ENCODE measurements at regions not wholly inside any gene's neighbourhood (a gene's known extent, or its start where the extent isn't known, plus 50 kb on each side); places are given as distances from the start of the nearest gene placed in this dataset.

DNA sequence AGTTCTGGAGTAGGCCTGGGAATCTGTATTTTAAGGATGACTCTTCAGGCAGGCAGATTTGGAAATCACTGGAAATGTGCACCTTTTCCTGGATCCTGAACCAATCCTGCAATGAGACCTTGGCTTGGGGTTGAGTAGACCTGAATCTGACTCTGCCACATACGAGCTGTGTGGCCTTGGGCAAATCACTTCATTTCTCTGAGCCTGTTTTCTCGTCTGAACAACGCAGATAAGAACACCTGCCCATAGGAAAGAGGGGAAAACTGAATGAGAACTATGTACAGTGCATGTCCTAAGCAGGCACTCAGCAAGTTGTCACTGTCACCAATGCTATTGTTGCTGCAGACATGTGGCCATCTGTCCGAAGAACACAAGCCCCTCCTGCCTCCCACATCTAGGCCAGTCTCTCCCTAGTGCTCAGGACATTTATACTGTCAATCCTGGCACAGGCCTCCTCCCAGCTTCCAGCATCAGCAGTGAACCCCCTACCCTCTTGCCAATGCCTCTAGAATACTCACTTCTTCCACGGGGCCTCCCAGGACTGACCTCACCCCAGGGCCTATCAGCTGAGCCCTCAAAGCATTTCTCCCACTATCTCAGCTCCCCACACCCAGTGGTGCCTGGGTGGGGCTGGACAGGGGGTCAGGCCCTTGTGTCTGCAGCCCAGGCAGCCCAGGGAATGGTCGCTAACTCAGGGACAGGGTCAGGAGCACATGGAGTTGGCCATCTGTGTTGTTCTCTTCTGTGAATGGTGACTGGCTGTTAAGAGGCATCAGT lies 88.8 kb upstream of the ZBTB40 start:
- DNase-seq: no peak

DNA sequence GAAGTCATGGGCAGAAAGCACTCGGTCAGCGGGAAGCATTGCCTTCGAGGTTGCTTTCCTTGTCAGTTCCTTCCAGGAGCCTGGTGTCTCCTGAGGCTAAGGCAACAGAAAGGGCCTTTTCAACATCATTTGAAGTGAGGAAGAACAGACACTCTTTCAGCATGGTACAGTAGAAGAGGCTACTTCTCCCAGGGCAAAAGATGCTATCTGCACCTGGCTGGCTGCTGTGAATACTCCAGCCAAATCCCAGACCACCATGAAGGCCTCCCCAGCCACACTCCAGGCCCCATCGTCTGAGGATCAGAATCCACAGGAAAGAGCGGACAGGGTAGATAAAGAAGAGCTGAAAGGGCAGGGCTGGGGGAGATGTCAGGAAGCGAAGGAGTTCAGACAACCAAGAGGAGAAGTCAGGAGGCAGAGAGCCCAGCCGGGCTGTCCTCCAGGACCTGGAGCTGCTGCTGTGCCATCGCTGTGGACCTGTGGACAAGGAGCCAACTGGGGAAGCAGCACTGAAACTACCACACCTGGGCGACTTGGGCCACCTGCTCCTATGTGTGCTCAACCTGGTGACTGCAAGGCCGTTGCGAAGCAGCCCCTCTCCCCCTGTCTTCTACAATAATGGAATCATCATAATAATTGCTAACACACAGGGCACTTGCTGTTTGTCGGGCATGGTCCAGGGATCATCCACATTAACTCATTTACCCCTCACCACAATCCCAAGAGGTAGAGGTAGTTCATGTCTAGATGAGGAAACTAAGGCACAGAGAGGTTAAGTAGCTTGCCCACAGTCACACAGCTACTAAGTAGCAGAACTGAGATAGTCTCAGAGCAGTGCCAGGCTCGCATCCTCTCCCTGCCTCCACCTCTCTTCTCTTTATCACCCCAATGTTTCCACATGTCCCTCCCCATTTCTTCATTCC lies 88.0 kb upstream of the ZBTB40 start:
- DNase-seq: no peak

DNA sequence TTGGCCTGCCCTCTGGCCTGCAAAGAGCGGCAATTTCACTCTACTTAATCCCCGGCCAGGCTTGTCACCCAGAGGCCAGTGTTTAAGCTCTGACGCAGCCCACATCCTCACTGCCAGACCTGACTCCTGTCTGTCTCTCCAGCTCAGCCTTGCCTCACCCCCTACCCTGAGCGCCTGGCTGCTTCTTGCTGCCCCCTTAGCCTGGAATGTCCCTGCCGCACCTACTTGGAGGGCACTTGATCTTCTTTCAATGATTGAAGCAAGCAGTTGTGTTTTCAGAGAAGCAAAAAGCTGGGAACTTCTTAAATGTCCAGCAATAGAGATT lies 87.4 kb upstream of the ZBTB40 start:
- no peak for DNase-seq

DNA sequence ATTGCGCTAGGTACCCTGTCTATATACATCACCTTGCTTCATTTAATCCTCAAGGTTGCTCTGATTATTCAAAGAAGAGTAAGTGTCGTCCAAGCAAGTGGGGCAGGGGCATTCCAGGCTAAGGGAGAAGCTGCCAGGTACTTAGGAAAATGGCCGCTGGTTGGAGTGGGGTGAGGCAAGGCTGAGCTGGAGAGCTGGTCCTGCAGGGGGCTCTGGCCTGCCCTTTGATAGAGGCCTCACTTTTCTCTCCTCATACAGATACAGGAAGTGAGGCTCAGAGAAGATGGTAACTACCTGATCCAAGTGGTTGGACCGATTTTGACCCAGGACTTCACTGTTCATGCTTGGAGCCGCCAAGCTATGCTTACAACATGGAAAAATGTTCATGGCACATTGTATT lies 86.9 kb upstream of the ZBTB40 start:
- no peak for DNase-seq

DNA sequence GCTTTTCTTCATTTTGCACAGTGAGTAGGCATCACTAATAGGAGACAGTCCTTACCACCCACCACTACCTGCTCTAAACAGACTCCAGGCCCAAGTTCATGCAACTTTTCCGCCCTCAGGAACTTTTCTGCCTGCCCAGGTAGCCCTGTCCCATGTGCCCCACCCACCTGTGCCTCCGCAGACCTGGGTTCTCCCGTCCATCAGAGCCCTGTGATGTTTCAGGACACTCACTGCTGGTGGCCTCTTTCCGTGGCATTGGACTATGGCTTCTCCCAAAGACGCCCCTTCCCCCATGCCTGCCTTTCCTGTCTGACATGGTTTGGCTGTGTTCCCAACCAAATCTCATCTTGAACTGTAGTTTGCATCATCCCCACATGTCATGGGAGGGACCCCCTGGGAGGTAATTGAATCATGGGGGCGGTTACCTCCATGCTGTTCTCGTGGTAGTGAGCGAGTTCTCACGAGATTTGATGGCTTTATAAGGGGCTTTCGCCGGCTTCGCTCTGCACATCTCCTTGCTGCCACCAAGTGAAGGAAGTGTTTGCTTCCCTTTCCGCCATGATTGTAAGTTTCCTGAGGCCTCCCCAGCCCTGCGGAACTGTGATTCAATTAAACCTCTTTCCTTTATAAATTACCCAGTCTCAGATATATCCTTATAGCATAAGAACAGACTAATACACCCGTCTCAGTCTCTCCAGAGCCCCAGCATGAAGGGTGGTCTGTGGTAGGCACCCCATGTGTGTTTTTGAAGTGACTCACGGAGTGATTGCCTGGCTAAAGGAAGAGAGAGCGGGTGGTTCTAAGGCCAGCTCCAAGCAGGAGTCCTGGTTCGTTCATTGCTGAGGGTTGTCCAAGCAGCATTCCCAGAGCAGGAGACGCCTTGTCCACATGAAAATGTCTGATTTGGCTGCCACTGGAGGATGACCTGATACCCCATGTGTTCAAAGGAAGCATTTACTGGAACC lies 86.0 kb upstream of the ZBTB40 start:
- DNase-seq: no peak

DNA sequence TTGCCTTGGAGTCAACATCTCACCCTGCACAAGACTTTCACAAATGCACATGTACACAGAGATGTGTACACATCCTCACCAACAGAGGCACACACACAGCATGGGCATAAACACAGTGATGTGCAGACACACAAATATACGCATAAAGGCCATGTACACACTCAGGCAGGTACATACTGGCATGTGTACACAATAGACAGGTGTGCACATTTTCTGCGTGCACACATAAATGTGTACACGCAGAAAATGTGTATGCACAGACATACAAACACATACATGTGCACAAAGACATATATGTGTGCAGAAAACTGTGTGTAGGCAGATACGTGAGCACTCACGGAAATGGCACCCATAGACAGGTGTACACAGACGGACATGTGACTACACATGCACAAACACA lies 85.3 kb upstream of the ZBTB40 start:
- DNase-seq: no peak

DNA sequence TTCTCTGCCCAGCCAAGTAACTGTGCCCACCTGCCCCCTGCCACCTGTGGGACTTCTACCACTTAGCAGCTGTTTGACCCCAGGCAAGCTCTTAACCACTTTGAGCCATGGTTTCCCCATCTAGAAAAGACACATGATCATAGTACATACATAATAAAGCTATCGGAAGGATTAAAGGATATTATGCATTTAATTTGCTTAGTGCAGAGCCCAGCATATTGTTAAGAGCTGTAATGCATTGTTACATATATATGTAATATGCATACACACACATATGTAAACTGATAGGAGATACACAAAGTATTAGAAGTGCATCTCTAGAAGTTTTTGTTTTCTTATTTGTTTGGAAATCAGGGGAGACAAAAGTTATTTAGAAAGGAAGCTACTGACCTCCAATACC lies 83.5 kb upstream of the ZBTB40 start:
- DNase-seq: no peak

DNA sequence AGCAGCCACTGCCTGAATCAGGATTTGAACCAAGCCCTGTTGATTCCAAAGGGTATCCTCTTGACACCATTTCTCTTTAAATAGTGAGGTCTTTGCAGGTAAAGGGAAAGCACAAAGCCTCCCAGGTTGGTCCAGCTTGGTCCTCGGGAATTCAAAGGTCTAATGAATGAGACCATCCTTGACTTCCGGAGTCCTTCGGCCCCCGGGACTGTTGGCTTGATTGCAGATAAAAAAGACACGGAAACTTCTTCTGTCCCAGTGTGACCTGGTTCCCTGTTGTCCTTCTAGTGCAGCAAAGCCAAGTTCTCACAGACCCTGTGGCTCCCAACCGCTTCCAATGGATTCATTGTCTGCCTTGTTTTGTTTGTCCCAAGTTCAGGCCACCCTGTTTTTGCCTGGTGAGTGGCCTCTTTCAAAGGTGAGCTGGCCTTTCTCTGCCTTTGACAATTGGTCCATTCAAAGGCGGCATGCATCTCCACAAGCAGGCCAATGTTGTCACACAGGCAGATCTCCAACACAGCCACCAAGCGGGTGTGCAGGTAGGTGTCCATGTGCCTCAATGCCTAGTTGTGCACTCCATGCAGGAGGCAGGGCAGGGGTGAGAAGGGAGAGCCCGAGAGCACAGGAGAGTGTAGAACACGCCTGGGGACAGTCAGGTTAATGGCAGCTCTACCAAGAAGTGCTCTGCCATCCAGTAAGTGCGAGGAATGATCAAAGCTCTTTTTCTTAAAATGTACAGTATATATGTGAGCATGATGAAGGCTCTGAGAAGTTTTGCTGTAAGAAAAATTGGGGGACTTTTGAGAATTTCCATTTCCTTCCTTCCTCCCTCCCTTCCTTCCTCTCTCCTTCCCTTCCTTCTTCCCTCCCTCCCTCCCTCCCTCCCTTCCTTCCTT lies 82.1 kb upstream of the ZBTB40 start:
- DNase-seq: no peak

DNA sequence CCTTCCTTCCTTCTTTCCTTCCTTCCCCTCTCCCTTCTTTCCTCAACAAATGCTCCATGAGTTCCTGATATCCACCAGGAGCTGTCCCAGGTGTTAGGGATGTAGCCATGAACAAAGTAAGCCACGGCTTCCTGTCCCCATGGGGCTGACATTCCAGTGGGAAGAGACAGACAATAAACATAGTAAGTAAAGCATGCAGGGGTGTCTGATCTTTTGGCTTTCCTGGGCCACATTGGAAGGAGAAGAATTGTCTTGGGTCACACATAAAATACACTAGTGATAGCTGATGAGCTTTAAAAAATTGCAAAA lies 81.5 kb upstream of the ZBTB40 start:
- no peak for DNase-seq

DNA sequence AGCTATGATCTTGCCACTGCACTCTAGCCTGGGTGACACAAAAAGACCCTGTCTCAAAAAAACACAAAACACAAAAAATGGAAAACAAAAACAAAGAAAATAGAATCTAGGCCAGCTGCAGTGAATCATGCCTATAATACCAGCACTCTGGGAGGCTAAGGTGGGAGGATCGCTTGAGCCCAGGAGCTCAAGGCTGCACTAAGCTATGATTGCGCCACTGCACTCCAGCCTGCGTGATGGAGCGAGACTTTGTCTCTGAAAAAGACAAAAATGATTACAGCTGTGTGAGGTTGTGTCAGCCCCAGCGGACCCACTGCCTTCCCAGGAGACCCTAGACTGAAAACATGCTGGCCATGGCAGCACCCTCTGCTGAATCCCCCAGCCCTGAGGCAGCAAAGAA lies 80.2 kb upstream of the ZBTB40 start:
- DNase-seq: no peak

DNA sequence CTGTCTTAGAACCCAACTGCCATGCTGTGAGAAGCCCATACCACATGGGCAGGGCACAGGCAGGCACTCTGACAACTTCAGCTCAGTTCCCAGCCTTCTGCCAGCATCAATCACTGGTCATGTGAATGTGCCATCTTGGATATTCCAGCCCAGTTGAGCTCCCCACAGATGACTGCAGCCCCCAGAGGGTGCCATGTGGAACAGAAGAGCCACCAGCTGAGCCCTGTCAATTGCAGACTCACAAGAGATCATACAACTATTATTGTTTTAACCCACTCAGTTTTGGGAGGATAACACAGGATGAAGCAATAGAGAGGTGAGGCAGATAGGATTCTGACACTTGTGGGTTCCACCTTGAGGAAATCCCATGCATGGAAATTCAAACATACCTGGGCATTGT lies 78.4 kb upstream of the ZBTB40 start:
- DNase-seq: no peak

DNA sequence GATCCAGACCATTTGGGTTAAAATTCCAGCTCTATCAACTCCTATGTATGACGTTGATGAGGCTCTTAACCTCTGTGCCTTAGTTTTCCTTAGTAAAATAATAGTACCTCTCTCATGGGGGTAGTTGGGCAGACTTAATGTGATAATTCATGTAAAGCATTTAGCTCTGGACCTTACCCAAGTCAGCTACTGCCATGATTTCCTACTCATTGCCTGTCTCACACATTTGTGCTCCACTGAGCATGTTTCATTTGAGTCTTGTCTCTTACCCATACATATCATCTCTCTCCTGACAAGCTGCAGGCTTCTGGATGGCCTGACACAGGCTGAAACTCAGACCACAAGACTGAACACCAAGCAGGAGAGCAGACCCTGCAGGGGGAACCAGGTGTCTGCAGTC lies 77.7 kb upstream of the ZBTB40 start:
- no peak for DNase-seq

DNA sequence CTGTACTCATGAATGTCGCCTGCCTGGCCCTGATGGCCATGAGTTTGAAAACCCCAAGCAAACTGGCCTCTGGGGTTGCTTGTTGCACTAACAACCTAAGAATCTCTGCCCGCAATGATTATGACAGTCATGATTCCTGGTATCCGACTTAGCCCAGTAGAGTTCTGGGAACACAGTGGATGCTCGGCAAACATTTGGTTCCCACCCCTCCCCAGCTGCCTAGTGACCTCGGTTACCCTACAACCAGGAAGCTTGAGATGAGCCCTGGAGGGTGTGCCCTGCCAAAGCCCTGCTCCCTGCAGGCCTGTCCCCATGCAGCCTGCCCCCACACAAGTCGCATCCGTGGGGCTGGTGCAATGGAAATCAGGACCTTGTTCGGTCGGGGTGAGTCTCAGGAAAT lies 76.0 kb upstream of the ZBTB40 start:
- DNase-seq: no peak

DNA sequence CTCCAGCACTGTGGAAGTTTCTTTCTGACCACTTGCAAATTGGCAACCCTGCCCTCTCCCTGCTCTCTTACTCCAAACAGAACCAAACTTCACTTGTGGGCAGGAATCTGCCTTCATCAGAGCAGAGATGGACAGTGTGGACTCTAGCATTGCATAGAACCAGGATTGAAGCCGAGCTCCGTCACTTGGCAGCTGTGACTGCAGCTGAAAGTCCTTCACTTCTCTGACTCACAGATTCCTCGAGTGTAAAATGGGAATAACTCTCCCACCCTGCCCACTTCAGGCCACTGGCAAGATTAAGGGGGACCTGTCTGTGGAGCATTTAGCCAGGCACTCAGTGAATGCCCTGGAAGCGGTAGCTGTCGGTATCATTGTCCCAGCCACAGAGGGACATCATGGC lies 75.7 kb upstream of the ZBTB40 start:
- no peak for DNase-seq

DNA sequence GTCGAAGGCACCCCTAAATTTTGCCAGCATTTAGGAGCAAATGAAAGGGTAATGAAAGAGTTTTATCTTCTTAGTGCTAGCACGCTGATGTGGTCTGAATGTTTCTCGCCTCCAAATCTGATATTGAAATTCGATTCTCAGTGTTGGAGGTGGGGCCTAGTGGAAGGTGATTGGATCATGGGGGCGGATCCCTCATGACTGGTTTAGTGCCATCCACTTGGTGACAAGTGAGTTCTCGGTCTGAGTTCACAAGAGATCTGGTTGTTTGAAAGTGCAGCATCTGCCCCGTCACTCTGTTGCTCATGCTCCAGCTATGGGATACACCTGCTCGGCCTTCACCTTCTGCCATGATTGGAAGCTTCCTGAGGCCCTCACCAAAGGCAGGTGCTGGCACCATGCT lies 75.1 kb upstream of the ZBTB40 start:
- no peak for DNase-seq

DNA sequence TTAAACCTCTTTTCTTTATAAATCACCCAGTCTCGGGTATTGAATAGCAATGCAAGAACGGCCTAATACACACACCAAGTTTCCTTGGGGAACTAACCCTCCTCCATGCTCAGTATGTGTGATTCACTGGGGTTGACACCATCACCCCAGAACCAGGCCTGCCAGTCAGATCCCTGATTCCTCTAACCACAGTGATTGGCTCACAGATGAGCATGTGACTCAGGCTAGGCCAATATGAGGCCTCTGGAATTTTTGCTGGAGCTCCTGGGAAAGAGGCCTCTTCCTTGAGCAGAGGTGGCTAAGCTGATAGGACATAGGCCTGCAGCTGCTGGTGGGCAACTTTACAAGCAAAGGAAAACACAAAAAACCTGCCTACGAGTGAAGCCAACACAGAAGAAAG lies 74.7 kb upstream of the ZBTB40 start:
- no peak for DNase-seq

DNA sequence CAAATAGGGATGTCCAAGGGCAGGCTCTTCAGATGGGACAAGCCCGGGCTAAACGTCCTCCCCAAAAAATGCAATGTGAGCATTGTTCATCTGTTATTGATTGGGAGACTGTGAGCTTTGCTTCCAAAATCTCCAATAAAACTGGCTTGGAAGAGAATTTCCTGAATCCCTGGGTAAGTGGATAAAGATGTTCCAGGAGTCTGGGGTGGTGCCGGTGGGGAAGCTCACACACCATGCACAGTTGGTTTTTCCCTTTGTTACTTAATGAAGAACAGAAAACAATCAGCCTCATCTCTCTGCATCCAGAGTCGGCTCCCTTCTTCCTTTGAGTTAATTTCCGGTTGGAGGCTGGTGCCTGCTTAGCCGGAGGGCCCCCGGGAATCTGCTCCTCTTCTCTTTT lies 72.1 kb upstream of the ZBTB40 start:
- DNase-seq: no peak

DNA sequence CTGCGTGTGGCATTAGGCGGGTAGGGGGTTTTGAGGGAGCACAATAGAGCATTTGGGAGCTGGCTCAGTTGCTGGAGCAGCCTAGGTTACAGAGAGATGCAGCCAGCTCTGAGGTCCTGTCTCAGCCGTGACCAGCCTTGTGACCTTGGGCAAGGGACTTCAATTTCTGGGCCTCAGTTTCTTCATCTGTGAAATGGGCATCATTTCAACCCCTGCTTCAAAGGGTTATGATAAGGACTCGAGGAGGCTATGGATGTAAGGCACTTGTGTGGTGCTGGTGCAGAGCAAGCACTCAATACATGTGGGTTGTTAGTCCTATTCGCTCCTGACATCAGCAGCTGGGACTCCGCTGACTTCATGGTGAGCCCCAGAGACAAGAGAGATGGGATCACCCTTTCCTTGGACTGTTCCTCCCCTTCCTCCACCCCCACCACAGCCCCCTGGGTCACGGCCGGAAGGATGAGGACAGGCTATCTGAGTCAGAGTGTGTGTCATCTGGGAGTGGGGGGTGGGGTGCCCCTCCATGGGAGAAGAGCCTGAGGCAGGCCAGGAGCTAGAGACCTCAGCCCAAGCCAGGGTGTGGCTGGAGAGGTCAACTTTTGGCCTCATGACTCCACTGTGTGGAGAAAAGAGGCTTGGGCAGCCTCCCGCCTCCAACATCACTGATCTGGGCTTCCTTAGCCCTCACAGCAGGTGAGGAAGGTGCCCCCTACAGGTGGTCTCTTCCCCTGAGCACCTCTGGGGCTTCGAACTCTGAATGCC lies 71.4 kb upstream of the ZBTB40 start:
- no peak for DNase-seq

DNA sequence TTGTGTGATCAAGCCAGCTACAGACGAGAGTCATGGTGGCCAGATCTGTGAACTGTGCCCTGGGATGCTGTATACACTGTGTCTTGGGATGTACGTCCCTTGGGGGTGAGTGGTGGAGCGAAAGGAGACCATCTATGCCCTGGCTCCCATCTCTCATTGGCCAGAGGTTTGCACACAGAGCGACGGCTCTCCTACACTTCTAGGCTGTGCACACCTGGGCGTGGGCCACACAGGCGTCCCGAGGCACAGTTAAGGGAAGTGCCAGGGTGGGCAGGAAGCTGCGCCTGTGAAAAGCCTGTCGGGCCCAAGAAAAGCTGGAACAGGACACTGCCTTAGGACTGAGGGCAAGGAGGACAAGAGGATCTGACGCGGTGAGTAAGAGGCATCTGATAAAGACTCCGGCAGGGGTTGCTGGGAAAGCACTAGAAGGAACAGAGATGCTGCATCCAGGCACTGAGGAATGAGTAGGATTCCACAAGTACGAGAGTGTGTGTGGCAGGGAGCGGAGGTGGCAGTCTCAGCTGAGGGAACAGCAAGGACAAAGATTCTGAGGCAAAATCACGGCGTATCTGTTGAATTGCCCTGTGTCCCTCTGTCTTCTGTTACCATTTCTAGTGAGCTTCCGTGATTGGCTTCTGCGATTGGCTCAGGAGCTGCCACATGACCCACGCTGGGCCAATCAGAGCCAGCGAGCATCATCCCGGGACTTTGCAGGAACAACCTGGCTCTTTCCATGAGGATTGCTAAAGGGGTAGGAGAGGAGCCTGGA lies 67.9 kb upstream of the ZBTB40 start:
- DNase-seq: no peak

DNA sequence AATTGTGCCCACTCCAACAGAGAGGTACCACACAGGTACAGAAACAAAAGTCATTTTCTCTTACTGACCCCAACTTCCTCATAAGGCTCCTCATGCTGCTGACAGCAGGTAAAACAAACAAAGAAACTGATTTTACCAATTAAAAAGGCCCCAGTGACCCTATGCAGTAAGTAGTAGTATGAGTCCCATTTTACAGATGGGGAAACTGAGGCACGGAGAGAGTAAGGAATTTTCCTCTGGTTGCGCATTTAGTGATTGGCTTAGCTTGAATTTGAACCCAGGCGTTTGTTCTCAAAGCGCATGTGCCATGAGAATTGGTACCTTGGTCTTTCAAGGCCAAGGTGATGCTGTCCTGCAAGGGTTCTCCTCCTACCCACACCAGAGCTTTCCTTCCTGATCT lies 66.1 kb upstream of the ZBTB40 start:
- no peak for DNase-seq

DNA sequence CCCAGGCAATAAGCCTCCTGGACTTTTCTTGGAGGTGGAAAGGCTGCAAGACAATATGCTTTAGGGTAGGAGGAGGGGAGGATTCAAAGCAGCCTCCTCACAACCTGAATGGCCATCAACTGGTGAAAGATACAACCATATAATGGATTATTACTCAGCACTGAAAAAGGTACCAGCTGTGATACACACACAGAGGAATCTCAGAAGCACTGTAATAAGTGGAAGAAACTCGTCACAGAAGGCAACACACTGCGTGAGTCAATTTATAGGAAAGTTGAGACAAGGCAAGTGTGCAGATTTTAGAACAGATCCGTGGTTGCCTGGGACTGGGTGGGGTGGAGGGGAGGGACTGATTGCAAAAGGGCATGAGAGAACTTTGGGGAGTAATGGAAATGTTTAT lies 64.9 kb upstream of the ZBTB40 start:
- no peak for DNase-seq
